ENCODE measurements at regions not wholly inside any gene's neighbourhood (a gene's known extent, or its start where the extent isn't known, plus 50 kb on each side); places are given as distances from the start of the nearest gene placed in this dataset.
"Not testable (repeated sequence)": the region's sequence is repeated elsewhere in the genome, so short reads cannot be mapped to it uniquely, and the experiment has no call there.

GRCh38 chr5:1657161-1657741, 133.5 kb upstream of the LPCAT1 start:
- Mint-ChIP-seq H3K9me3 (no peaks in the 10 kb centered on the region), H3K4me3 (no peak overlapping the region), H3K27me3 (ENCODE audit: insufficient read depth) (peaks cover 13% of the 10 kb centered on the region), H3K4me1 (ENCODE audit: low read depth) (no peaks in the 10 kb centered on the region), H3K27ac (no peak overlapping the region), H3K36me3 (ENCODE audit: low read depth) (no peaks in the 10 kb centered on the region)
- no peak for DNase-seq (ENCODE audit: low spot score)
- intact Hi-C loops (cut with micrococcal nuclease), result no loop called here

- no peak for DNase-seq (ENCODE audit: low spot score)
- intact Hi-C loops (cut with micrococcal nuclease), result no loop called here
- Mint-ChIP-seq H3K4me3 (no peak overlapping the region), H3K4me1 (ENCODE audit: low read depth) (no peaks in the 10 kb centered on the region), H3K36me3 (ENCODE audit: low read depth) (no peaks in the 10 kb centered on the region), H3K27me3 (ENCODE audit: insufficient read depth) (peaks cover 16% of the 10 kb centered on the region), H3K9me3 (no peaks in the 10 kb centered on the region), H3K27ac (no peak overlapping the region)
Observed at GRCh38 chr5:1656271-1656975, 132.7 kb upstream of the LPCAT1 start.

- no peaks in the 10 kb centered on the region for H3K36me3 Mint-ChIP-seq (ENCODE audit: low read depth)
- no peaks in the 10 kb centered on the region for H3K9me3 Mint-ChIP-seq
- DNase-seq (ENCODE audit: low spot score), result no peak
- peaks cover 19% of the 10 kb centered on the region for H3K27me3 Mint-ChIP-seq (ENCODE audit: insufficient read depth)
- H3K4me3 Mint-ChIP-seq, result no peak overlapping the region
- intact Hi-C loops (cut with micrococcal nuclease), result no loop called here
- no peaks in the 10 kb centered on the region for H3K4me1 Mint-ChIP-seq (ENCODE audit: low read depth)
- H3K27ac Mint-ChIP-seq, result no peak overlapping the region
Observed at GRCh38 chr5:1655496-1656270, 131.9 kb upstream of the LPCAT1 start.

- DNase-seq (ENCODE audit: low spot score), result no peak
- Mint-ChIP-seq H3K27ac (no peak overlapping the region), H3K27me3 (ENCODE audit: insufficient read depth) (peaks cover 21% of the 10 kb centered on the region), H3K4me3 (no peak overlapping the region), H3K4me1 (ENCODE audit: low read depth) (no peaks in the 10 kb centered on the region), H3K9me3 (no peaks in the 10 kb centered on the region), H3K36me3 (ENCODE audit: low read depth) (no peaks in the 10 kb centered on the region)
- intact Hi-C loops (cut with micrococcal nuclease), result no loop called here
Observed at GRCh38 chr5:1654786-1655495, 131.2 kb upstream of the LPCAT1 start.

- Mint-ChIP-seq H3K27ac (peak overlapping the region; percentile 63), H3K4me3 (peak overlapping the region; percentile 33), H3K27me3 (ENCODE audit: insufficient read depth) (peaks cover 29% of the 10 kb centered on the region)
- H3K9me3 Mint-ChIP-seq; H3K4me1 Mint-ChIP-seq (ENCODE audit: low read depth); H3K36me3 Mint-ChIP-seq (ENCODE audit: low read depth); intact Hi-C loops (cut with micrococcal nuclease): not testable (repeated sequence)
- peak; percentile 30 for DNase-seq (ENCODE audit: low spot score)
Observed at GRCh38 chr5:1653698-1654651, 130.2 kb upstream of the LPCAT1 start.

- no peak for DNase-seq (ENCODE audit: low spot score)
Observed at GRCh38 chr5:1652873-1653697, 129.3 kb upstream of the LPCAT1 start.

GRCh38 chr5:1651971-1652872, 128.5 kb upstream of the LPCAT1 start:
- intact Hi-C loops (cut with micrococcal nuclease), result no loop called here
- no peaks in the 10 kb centered on the region for H3K4me1 Mint-ChIP-seq (ENCODE audit: low read depth)
- no peak overlapping the region for H3K4me3 Mint-ChIP-seq
- H3K9me3 Mint-ChIP-seq, result no peaks in the 10 kb centered on the region
- peaks cover 28% of the 10 kb centered on the region for H3K27me3 Mint-ChIP-seq (ENCODE audit: insufficient read depth)
- no peak overlapping the region for H3K27ac Mint-ChIP-seq
- DNase-seq (ENCODE audit: low spot score), result no peak
- no peaks in the 10 kb centered on the region for H3K36me3 Mint-ChIP-seq (ENCODE audit: low read depth)

More at GRCh38 chr5:1652873-1653697, 129.3 kb upstream of the LPCAT1 start:
- H3K9me3 Mint-ChIP-seq, result no peaks in the 10 kb centered on the region
- no peaks in the 10 kb centered on the region for H3K4me1 Mint-ChIP-seq (ENCODE audit: low read depth)
- H3K36me3 Mint-ChIP-seq (ENCODE audit: low read depth), result no peaks in the 10 kb centered on the region
- peaks cover 29% of the 10 kb centered on the region for H3K27me3 Mint-ChIP-seq (ENCODE audit: insufficient read depth)
- intact Hi-C loops (cut with micrococcal nuclease), result no loop called here
- H3K4me3 Mint-ChIP-seq, result peak overlapping the region; percentile 33
- H3K27ac Mint-ChIP-seq, result no peak overlapping the region

GRCh38 chr5:1651250-1651649, 127.5 kb upstream of the LPCAT1 start:
- H3K9me3 Mint-ChIP-seq, result no peaks in the 10 kb centered on the region
- H3K27ac Mint-ChIP-seq, result no peak overlapping the region
- no peaks in the 10 kb centered on the region for H3K36me3 Mint-ChIP-seq (ENCODE audit: low read depth)
- H3K4me3 Mint-ChIP-seq, result no peak overlapping the region
- DNase-seq (ENCODE audit: low spot score), result no peak
- intact Hi-C loops (cut with micrococcal nuclease), result no loop called here
- H3K4me1 Mint-ChIP-seq (ENCODE audit: low read depth), result no peaks in the 10 kb centered on the region
- peaks cover 31% of the 10 kb centered on the region for H3K27me3 Mint-ChIP-seq (ENCODE audit: insufficient read depth)

- DNase-seq (ENCODE audit: low spot score), result no peak
- H3K27me3 Mint-ChIP-seq (ENCODE audit: insufficient read depth), result peaks cover 36% of the 10 kb centered on the region
- H3K4me3 Mint-ChIP-seq, result no peak overlapping the region
- H3K9me3 Mint-ChIP-seq, result no peaks in the 10 kb centered on the region
- no peak overlapping the region for H3K27ac Mint-ChIP-seq
- intact Hi-C loops (cut with micrococcal nuclease), result loop anchor here (10.0 kb wide), 1 partner anchor 725 kb away; no protein-coding TSS in a partner anchor
- H3K4me1 Mint-ChIP-seq (ENCODE audit: low read depth), result no peaks in the 10 kb centered on the region
- no peaks in the 10 kb centered on the region for H3K36me3 Mint-ChIP-seq (ENCODE audit: low read depth)
Observed at GRCh38 chr5:1649554-1649953, 125.8 kb upstream of the LPCAT1 start.

GRCh38 chr5:1648806-1649205, 125.0 kb upstream of the LPCAT1 start:
- Mint-ChIP-seq H3K4me1 (ENCODE audit: low read depth) (no peaks in the 10 kb centered on the region), H3K36me3 (ENCODE audit: low read depth) (no peaks in the 10 kb centered on the region), H3K9me3 (no peaks in the 10 kb centered on the region), H3K4me3 (no peak overlapping the region), H3K27ac (no peak overlapping the region), H3K27me3 (ENCODE audit: insufficient read depth) (peaks cover 40% of the 10 kb centered on the region)
- no peak for DNase-seq (ENCODE audit: low spot score)
- intact Hi-C loops (cut with micrococcal nuclease), result loop anchor here (10.0 kb wide), 1 partner anchor 724 kb away; no protein-coding TSS in a partner anchor

- Mint-ChIP-seq H3K27ac (no peak overlapping the region), H3K4me3 (no peak overlapping the region), H3K27me3 (ENCODE audit: insufficient read depth) (peaks cover 40% of the 10 kb centered on the region), H3K9me3 (no peaks in the 10 kb centered on the region), H3K4me1 (ENCODE audit: low read depth) (no peaks in the 10 kb centered on the region), H3K36me3 (ENCODE audit: low read depth) (no peaks in the 10 kb centered on the region)
- DNase-seq (ENCODE audit: low spot score), result no peak
- intact Hi-C loops (cut with micrococcal nuclease), result loop anchor here (10.0 kb wide), 1 partner anchor 723 kb away; no protein-coding TSS in a partner anchor
Observed at GRCh38 chr5:1647580-1647979, 123.8 kb upstream of the LPCAT1 start.
